NCI-H187 (cell line): ENCODE measurements at regions not wholly inside any gene's neighbourhood (a gene's known extent, or its start where the extent isn't known, plus 50 kb on each side); places are given as distances from the start of the nearest gene placed in this dataset.
A peak's percentile ranks its signal among the peaks of the same experiment; 100 is the strongest.

Experiments
- DNase-seq, 2 experiments: peaks; one replicate each; lab custom pipeline; 2025; lab: John Stamatoyannopoulos, UW

- no peak for DNase-seq
These were observed 112.6 kb upstream of the SORBS2 start for GRCh38 chr4:185924458-185925044.

GRCh38 chr4:185925910-185926360 lies 113.9 kb upstream of the SORBS2 start:
- peak in 1 of 2 experiments; percentile 11 for DNase-seq

GRCh38 chr4:185931375-185931774 lies 119.4 kb upstream of the SORBS2 start:
- no peak for DNase-seq

- no peak for DNase-seq
These were observed 120.0 kb upstream of the SORBS2 start for GRCh38 chr4:185931986-185932385.

- no peak for DNase-seq
These were observed 120.5 kb upstream of the SORBS2 start for GRCh38 chr4:185932491-185932890.

GRCh38 chr4:185933078-185933581 lies 121.1 kb upstream of the SORBS2 start:
- DNase-seq: no peak

GRCh38 chr4:185936650-185937376 lies 124.8 kb upstream of the SORBS2 start:
- DNase-seq: no peak

GRCh38 chr4:185938654-185939053 lies 126.7 kb upstream of the SORBS2 start:
- DNase-seq: no peak

GRCh38 chr4:185941461-185941860 lies 127.5 kb upstream of the TLR3 start:
- no peak for DNase-seq

GRCh38 chr4:185945252-185945651 lies 123.7 kb upstream of the TLR3 start:
- DNase-seq: no peak

GRCh38 chr4:185945906-185946305 lies 123.0 kb upstream of the TLR3 start:
- no peak for DNase-seq

GRCh38 chr4:185950891-185951290 lies 118.1 kb upstream of the TLR3 start:
- no peak for DNase-seq

- DNase-seq: no peak
These were observed 113.7 kb upstream of the TLR3 start for GRCh38 chr4:185955151-185955770.

GRCh38 chr4:185955826-185956543 lies 113.0 kb upstream of the TLR3 start:
- no peak for DNase-seq

- DNase-seq: no peak
These were observed 112.4 kb upstream of the TLR3 start for GRCh38 chr4:185956544-185956940.

- no peak for DNase-seq
These were observed 110.7 kb upstream of the TLR3 start for GRCh38 chr4:185958094-185958747.

- no peak for DNase-seq
These were observed 103.3 kb upstream of the TLR3 start for GRCh38 chr4:185965426-185966384.

GRCh38 chr4:185966549-185966948 lies 102.4 kb upstream of the TLR3 start:
- DNase-seq: no peak

GRCh38 chr4:185966997-185967775 lies 101.8 kb upstream of the TLR3 start:
- no peak for DNase-seq

GRCh38 chr4:185969657-185970056 lies 99.3 kb upstream of the TLR3 start:
- DNase-seq: no peak
